GM21529 (cell line): ENCODE measurements at regions not wholly inside any gene's neighbourhood (a gene's known extent, or its start where the extent isn't known, plus 50 kb on each side); places are given as distances from the start of the nearest gene placed in this dataset.

Source experiments
- ATAC-seq: cut with Tn5 transposase; IDR thresholded peaks from one replicate; pipeline ENCODE4 v1.9.1; 2021; ENCODE audit not compliant: unreplicated experiment

DNA sequence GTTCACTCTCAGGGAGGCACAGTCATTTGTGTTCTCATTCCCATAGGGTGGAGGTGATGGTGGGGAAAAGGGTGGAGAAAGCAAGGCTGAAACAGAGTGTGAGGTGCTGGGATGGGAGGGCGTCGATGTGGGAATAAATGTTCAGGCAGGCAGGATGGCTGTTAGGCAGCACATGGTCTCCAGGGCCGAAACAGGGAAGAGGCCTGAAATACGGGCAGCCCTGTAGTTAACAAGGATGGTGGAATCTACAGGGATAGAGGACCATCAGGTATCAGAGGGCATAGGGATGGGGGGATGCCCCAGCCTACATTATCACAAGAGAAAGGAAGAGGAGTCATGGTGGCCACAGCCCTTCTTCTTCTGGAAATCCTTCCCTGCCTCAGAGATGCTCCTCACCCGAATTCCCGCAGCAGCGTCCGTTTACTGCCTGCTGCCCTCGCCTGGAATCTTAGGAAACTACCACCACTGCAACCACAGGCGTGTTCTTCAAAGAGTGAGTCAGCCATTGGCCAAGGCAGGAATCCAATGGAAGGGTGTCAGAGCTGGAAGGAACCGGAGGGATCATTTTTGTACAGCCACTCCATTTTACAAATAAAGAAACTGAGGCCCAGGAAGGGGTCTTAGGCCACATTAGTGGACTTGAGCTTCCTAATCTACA lies 49.7 kb upstream of the POMGNT2 start:
- no peak for ATAC-seq
